Pancreas (tissue), 10 donors: ENCODE measurements at regions not wholly inside any gene's neighbourhood (a gene's known extent, or its start where the extent isn't known, plus 50 kb on each side); places are given as distances from the start of the nearest gene placed in this dataset.
A peak's percentile ranks its signal among the peaks of the same experiment; 100 is the strongest.

Experiments used
- ATAC-seq, 4 donors: fragments of 200-7000 bp; cut with Tn5 transposase; one replicate each; pipeline versions ENCODE4 v1.8.0 to v1.9.1; 2020; ENCODE audit warnings: mild to moderate bottlenecking in 4 of 4, moderate library complexity in 4 of 4
- DNase-seq, 6 donors: peaks; one replicate each; pipeline ENCODE4 v3.0.0-alpha.2; 2020
- FAIRE-seq: peaks from 2 replicates; lab custom pipeline; 2012; peaks lifted over from hg19 to GRCh38; lab: Jason Lieb, UNC
- H3K27ac ChIP-seq, 4 donors: fragments of 200-600 bp; sonication (generic); 1 replicate in 3 of 4; 2 replicates in 1 of 4; pipeline versions ENCODE4 v1.5.0 to v1.8.0; 2020
- H3K27me3 ChIP-seq, 4 donors: fragments of 200-600 bp; one replicate each; pipeline ENCODE4 v1.8.0; 2021
- H3K36me3 ChIP-seq, 3 donors: fragments of 200-600 bp; sonication (generic) in 1 of 3; one replicate each; pipeline versions ENCODE4 v1.5.0 to v1.8.0; 2020 to 2021
- H3K4me1 ChIP-seq, 3 donors: fragments of 200-600 bp; one replicate each; pipeline ENCODE4 v1.8.0; 2021
- H3K4me3 ChIP-seq, 4 donors: fragments of 200-600 bp; sonication (generic) in 2 of 4; one replicate each; pipeline versions ENCODE4 v1.5.0 to v1.8.0; 2020 to 2021
- H3K9me3 ChIP-seq, 4 donors: fragments of 200-600 bp; one replicate each; pipeline ENCODE4 v1.8.0; 2021
- WGBS, 2 donors: extraction: QIAGEN DNeasy Blood & Tissue Kit; methylation state at CpG; one replicate each; pipeline ENCODE4 v1.1.7; 2013; 5-methylcytosine and 5-hydroxymethylcytosine counted together
- intact Hi-C, 3 donors: fragments of 100-400 bp; cut with DNase I; formaldehyde crosslinking; loops; one replicate each; pipeline versions ENCODE4 v1.11.1 to v1.14.2; 2022
- TF ChIP-seq, protein P1 (sequence below), 4 donors: fragments of 200-600 bp; sonication (generic) in 3 of 4; IDR thresholded peaks; one replicate each; pipeline versions ENCODE4 v1.5.0 to v1.8.0; 2021; ENCODE audit warnings: antibody characterized with exemption in 4 of 4
- donor health status: healthy with polysubstance abuse.
- donor health status: DM: no; HTN: no; CAD: no; lungs with moderate emphysema.
- donor health status: DM: no; HTN: no; CAD: no.
- donor health status: control.
- donor health status: control.
- donor health status: Bipolar disorder and iron deficiency.
- donor health status: DM: yes; HTN: yes; CAD: no.
- donor health status: DM: no; HTN: no; CAD: no.
- donor health status: DM: no; HTN: no; CAD: no.
- donor health status: DM: yes; HTN: yes; CAD: no.

DNA sequence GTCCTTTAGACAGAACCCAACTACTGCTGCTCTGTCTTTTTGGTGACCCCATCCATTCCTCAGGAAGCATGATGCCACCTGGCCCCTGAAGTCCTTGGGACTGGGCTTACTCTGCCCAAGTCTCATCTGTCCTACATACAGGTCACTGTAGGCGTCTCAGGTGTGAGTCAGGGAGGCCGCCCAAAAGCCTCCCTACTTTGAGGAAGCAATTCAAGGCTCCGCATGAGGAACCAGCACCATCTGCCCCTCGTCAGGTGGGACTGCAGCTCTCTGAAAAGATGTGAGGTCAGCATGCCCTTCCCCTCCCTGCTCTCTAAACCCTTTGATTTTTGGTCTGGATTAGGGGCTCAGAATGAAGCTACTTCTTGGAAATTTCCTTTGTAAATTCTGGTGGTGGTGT lies 354.8 kb downstream of the CXCL12 start:
- intact Hi-C loops = no loop called here
- WGBS, 2 donors = 91 to 100% methylated on average over 4 of the region's 4 CpGs
- Histone ChIP-seq H3K4me3 (no peak overlapping the region), H3K27me3 (no peaks in the 10 kb centered on the region), H3K27ac (no peak overlapping the region), H3K9me3 (no peaks in the 10 kb centered on the region), H3K4me1 (peaks cover 0 to 13% (median 6%) of the 10 kb centered on the region in 3 donors), H3K36me3 (no peaks in the 10 kb centered on the region)
- no peak for FAIRE-seq
- ATAC-seq = peak in 1 of 4 donors; percentile 31
- TF ChIP-seq, protein P1, sequence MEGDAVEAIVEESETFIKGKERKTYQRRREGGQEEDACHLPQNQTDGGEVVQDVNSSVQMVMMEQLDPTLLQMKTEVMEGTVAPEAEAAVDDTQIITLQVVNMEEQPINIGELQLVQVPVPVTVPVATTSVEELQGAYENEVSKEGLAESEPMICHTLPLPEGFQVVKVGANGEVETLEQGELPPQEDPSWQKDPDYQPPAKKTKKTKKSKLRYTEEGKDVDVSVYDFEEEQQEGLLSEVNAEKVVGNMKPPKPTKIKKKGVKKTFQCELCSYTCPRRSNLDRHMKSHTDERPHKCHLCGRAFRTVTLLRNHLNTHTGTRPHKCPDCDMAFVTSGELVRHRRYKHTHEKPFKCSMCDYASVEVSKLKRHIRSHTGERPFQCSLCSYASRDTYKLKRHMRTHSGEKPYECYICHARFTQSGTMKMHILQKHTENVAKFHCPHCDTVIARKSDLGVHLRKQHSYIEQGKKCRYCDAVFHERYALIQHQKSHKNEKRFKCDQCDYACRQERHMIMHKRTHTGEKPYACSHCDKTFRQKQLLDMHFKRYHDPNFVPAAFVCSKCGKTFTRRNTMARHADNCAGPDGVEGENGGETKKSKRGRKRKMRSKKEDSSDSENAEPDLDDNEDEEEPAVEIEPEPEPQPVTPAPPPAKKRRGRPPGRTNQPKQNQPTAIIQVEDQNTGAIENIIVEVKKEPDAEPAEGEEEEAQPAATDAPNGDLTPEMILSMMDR (IDR thresholded peaks at IDR 0.05) = no peak
- DNase-seq = no peak

DNA sequence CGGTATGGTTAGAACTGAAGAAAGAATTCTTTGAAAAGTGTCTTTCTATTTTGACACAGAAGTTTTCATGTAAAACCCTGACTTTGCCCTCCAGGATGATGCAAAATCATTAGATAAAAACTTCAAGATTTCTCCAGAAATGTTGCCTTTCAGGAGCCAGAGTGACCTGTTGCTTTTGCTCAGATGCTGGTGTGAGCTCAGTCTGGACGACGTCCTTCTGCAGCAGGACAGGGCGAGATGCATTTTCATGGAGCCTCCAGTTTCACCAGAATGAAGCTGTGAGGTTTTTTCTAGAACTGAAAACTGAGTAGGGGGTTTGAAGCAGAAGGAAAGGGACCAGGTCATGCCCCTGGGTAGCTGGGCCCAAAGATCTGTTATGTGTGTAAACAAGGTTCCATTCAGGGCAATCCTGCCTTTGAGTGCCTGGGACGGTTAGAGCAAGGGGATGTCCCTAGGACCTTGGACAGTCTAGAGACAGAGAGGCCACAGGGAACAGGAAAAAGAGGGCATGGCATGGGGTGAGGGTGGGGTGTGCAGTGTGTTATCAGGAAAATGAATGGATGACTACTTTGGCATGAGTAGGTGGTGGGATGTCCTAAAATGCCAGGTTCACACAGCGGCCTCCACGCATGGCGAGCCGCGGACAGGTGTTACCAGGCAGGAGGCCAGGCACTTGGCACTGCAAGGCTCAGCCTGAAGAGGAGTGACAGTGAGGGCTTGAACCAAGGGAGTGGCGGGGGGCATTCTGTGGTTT lies 356.3 kb downstream of the CXCL12 start:
- intact Hi-C loops = no loop called here
- Histone ChIP-seq H3K4me1 (peaks cover 0 to 13% (median 6%) of the 10 kb centered on the region in 3 donors), H3K9me3 (no peaks in the 10 kb centered on the region), H3K27ac (no peak overlapping the region), H3K27me3 (no peaks in the 10 kb centered on the region), H3K4me3 (no peak overlapping the region), H3K36me3 (no peaks in the 10 kb centered on the region)
- FAIRE-seq = no peak
- TF ChIP-seq, protein P1 (IDR thresholded peaks at IDR 0.05) = no peak
- peak; percentile 48 to 72 (median 61) for ATAC-seq
- 52 to 63% methylated on average over 11 of the region's 11 CpGs for WGBS, 2 donors
- peak in 3 of 6 donors; percentile 28 to 55 (median 43) for DNase-seq

- intact Hi-C loops = no loop called here
These were observed 360.4 kb downstream of the CXCL12 start for GRCh38 chr10:44024356-44025116.

GRCh38 chr10:44023517-44023916 lies 361.4 kb downstream of the CXCL12 start:
- WGBS, 2 donors = 85 to 86% methylated on average over 5 of the region's 5 CpGs

More at GRCh38 chr10:44024356-44025116, 360.4 kb downstream of the CXCL12 start:
- peaks cover 8 to 20% (median 15%) of the 10 kb centered on the region in 3 donors for H3K4me1 ChIP-seq
- H3K27ac ChIP-seq = no peak overlapping the region
- TF ChIP-seq, protein P1 (IDR thresholded peaks at IDR 0.05) = no peak
- DNase-seq = no peak
- H3K4me3 ChIP-seq = no peak overlapping the region
- no peaks in the 10 kb centered on the region for H3K36me3 ChIP-seq
- WGBS, 2 donors = 77 to 81% methylated on average over 6 of the region's 6 CpGs
- H3K9me3 ChIP-seq = no peaks in the 10 kb centered on the region
- FAIRE-seq = no peak
- no peaks in the 10 kb centered on the region for H3K27me3 ChIP-seq
- no peak for ATAC-seq

More at GRCh38 chr10:44023517-44023916, 361.4 kb downstream of the CXCL12 start:
- FAIRE-seq (no peak), DNase-seq (no peak), ATAC-seq (no peak)
- Histone ChIP-seq H3K27ac (no peak overlapping the region), H3K27me3 (no peaks in the 10 kb centered on the region), H3K36me3 (no peaks in the 10 kb centered on the region), H3K4me1 (peaks cover 8 to 21% (median 15%) of the 10 kb centered on the region in 3 donors), H3K4me3 (no peak overlapping the region), H3K9me3 (no peaks in the 10 kb centered on the region)
- intact Hi-C loops = no loop called here
- TF ChIP-seq, protein P1 (IDR thresholded peaks at IDR 0.05) = no peak
